Right ventricle myocardium inferior (tissue), 1 donor: ENCODE measurements at regions not wholly inside any gene's neighbourhood (a gene's known extent, or its start where the extent isn't known, plus 50 kb on each side); places are given as distances from the start of the nearest gene placed in this dataset.
A peak's percentile ranks its signal among the peaks of the same experiment; 100 is the strongest.
"Not testable (repeated sequence)": the region's sequence is repeated elsewhere in the genome, so short reads cannot be mapped to it uniquely, and the experiment has no call there.

Experiments used
- ATAC-seq: fragments of 200-7000 bp; cut with Tn5 transposase; one replicate; pipeline ENCODE4 v1.9.1; 2020; ENCODE audit warnings: mild to moderate bottlenecking, moderate library complexity
- DNase-seq: peaks from one replicate; pipeline ENCODE4 v3.0.0; 2021; ENCODE audit errors: missing footprints
- intact Hi-C: fragments of 100-400 bp; cut with DNase I; formaldehyde crosslinking; loops from one replicate; pipeline ENCODE4 v1.11.0; 2022
- donor health status: DM: no; HTN: yes; CAD: no; lungs with severe emphysema.

- ATAC-seq (no peak), DNase-seq (no peak)
- intact Hi-C loops = no loop called here
Measured at GRCh38 chr12:42919691-42920090, 330.1 kb upstream of the PRICKLE1 start.

GRCh38 chr12:42918443-42918842 is 328.9 kb upstream of the PRICKLE1 start:
- no peak for DNase-seq
- ATAC-seq = peak; percentile 78
- intact Hi-C loops = no loop called here

GRCh38 chr12:42916143-42916542 is 326.6 kb upstream of the PRICKLE1 start:
- intact Hi-C loops = no loop called here
- ATAC-seq (no peak), DNase-seq (no peak)

GRCh38 chr12:42915426-42915825 is 325.9 kb upstream of the PRICKLE1 start:
- DNase-seq = no peak
- intact Hi-C loops = no loop called here
- ATAC-seq = no peak

- ATAC-seq (no peak), DNase-seq (no peak)
- intact Hi-C loops = no loop called here
Measured at GRCh38 chr12:42912367-42912766, 322.8 kb upstream of the PRICKLE1 start.

- ATAC-seq (no peak), DNase-seq (no peak)
- intact Hi-C loops = no loop called here
Measured at GRCh38 chr12:42910656-42911055, 321.1 kb upstream of the PRICKLE1 start.

- ATAC-seq (no peak), DNase-seq (no peak)
- intact Hi-C loops = no loop called here
Measured at GRCh38 chr12:42908712-42909111, 319.2 kb upstream of the PRICKLE1 start.

GRCh38 chr12:42906801-42907200 is 317.3 kb upstream of the PRICKLE1 start:
- intact Hi-C loops, DNase-seq, ATAC-seq: not testable (repeated sequence)

- no peak for DNase-seq
- intact Hi-C loops = no loop called here
- ATAC-seq = no peak
Measured at GRCh38 chr12:42905419-42905705, 315.8 kb upstream of the PRICKLE1 start.

GRCh38 chr12:42904683-42905418 is 315.3 kb upstream of the PRICKLE1 start:
- intact Hi-C loops = no loop called here
- ATAC-seq = no peak
- DNase-seq = no peak

- no peak for ATAC-seq
- DNase-seq = no peak
- intact Hi-C loops = no loop called here
Measured at GRCh38 chr12:42903736-42904135, 314.2 kb upstream of the PRICKLE1 start.

- DNase-seq (no peak), ATAC-seq (no peak)
- intact Hi-C loops = no loop called here
Measured at GRCh38 chr12:42902001-42902400, 312.5 kb upstream of the PRICKLE1 start.

- intact Hi-C loops = no loop called here
- ATAC-seq (no peak), DNase-seq (no peak)
Measured at GRCh38 chr12:42893803-42894202, 304.3 kb upstream of the PRICKLE1 start.

- DNase-seq (no peak), ATAC-seq (no peak)
- intact Hi-C loops = no loop called here
Measured at GRCh38 chr12:42892702-42893551, 303.4 kb upstream of the PRICKLE1 start.

GRCh38 chr12:42887657-42888056 is 298.1 kb upstream of the PRICKLE1 start:
- intact Hi-C loops = no loop called here
- ATAC-seq = no peak
- DNase-seq = no peak

- DNase-seq = no peak
- intact Hi-C loops = no loop called here
- no peak for ATAC-seq
Measured at GRCh38 chr12:42886160-42886559, 296.6 kb upstream of the PRICKLE1 start.

- DNase-seq = no peak
- no peak for ATAC-seq
- intact Hi-C loops = no loop called here
Measured at GRCh38 chr12:42885677-42886076, 296.1 kb upstream of the PRICKLE1 start.

GRCh38 chr12:42884116-42884515 is 294.6 kb upstream of the PRICKLE1 start:
- intact Hi-C loops = no loop called here
- DNase-seq (no peak), ATAC-seq (no peak)

GRCh38 chr12:42873401-42873800 is 283.9 kb upstream of the PRICKLE1 start:
- DNase-seq (no peak), ATAC-seq (no peak)
- intact Hi-C loops = no loop called here

GRCh38 chr12:42871816-42872215 is 282.3 kb upstream of the PRICKLE1 start:
- no peak for ATAC-seq
- intact Hi-C loops = no loop called here

More at GRCh38 chr12:42871816-42872215, 282.3 kb upstream of the PRICKLE1 start:
- no peak for DNase-seq
